ENCODE measurements at regions not wholly inside any gene's neighbourhood (a gene's known extent, or its start where the extent isn't known, plus 50 kb on each side); places are given as distances from the start of the nearest gene placed in this dataset.

- intact Hi-C loops (cut with micrococcal nuclease; ENCODE audit: unreplicated experiment): no loop called here
- ChIA-PET CTCF (no interaction called here), POLR2A (no interaction called here)
- BruUV-seq (replicated peaks): no TSS peak
- H3K36me3 ChIP-seq (ENCODE audit: control insufficient read depth, insufficient read depth, low read length): no peaks in the 10 kb centered on the region
- H3K4me1 ChIP-seq (ENCODE audit: control insufficient read depth, insufficient read depth, low read length): no peaks in the 10 kb centered on the region
- DNase-seq (ENCODE audit: low read depth, low spot score) (no peak), ATAC-seq (no peak)
- in situ Hi-C loops (cut with HindIII; ENCODE audit: low pct_unique_long_range_greater_than_20kb, low sequenced_read_pairs): no loop called here
- H3K27ac ChIP-seq (ENCODE audit: low read length): no peak overlapping the region
- H3K4me3 ChIP-seq (ENCODE audit: low read depth in 2 of 2, low read length in 2 of 2): no peak overlapping the region
- no peak for TF ChIP-seq SIN3A (IDR thresholded peaks at IDR 0.05; ENCODE audit: borderline replicate concordance, insufficient read depth, low read depth, low read length)
- TF ChIP-seq REST (IDR thresholded peaks at IDR 0.05; ENCODE audit: insufficient read depth in 1 of 2, low read depth in 2 of 2, low read length in 1 of 2): no peak
- no peak for TF ChIP-seq TCF7L2 (IDR thresholded peaks at IDR 0.05; ENCODE audit: low read depth, low read length)
- TF ChIP-seq POLR2AphosphoS5 (IDR thresholded peaks at IDR 0.05; ENCODE audit: low read depth, low read length): no peak
- no peak for TF ChIP-seq CTCF (IDR thresholded peaks at IDR 0.05)
- H3K27me3 ChIP-seq (ENCODE audit: control insufficient read depth, insufficient read depth, low read length): no peaks in the 10 kb centered on the region
- H3K9me3 ChIP-seq (ENCODE audit: control insufficient read depth, insufficient read depth, low read depth, low read length): no peaks in the 10 kb centered on the region
Observed at GRCh38 chr16:73275024-73275423, 227.1 kb upstream of the ZFHX3 start.

GRCh38 chr16:73274140-73274539 is 226.2 kb upstream of the ZFHX3 start:
- no peak for DNase-seq (ENCODE audit: low read depth, low spot score)
- no peak for ATAC-seq
- in situ Hi-C loops (cut with HindIII; ENCODE audit: low pct_unique_long_range_greater_than_20kb, low sequenced_read_pairs): no loop called here

More at GRCh38 chr16:73274140-73274539, 226.2 kb upstream of the ZFHX3 start:
- Histone ChIP-seq H3K36me3 (ENCODE audit: control insufficient read depth, insufficient read depth, low read length) (no peaks in the 10 kb centered on the region), H3K9me3 (ENCODE audit: control insufficient read depth, insufficient read depth, low read depth, low read length) (no peaks in the 10 kb centered on the region), H3K4me1 (ENCODE audit: control insufficient read depth, insufficient read depth, low read length) (no peaks in the 10 kb centered on the region), H3K27me3 (ENCODE audit: control insufficient read depth, insufficient read depth, low read length) (no peaks in the 10 kb centered on the region), H3K4me3 (ENCODE audit: low read depth in 2 of 2, low read length in 2 of 2) (no peak overlapping the region), H3K27ac (ENCODE audit: low read length) (no peak overlapping the region)
- ChIA-PET POLR2A (no interaction called here), CTCF (no interaction called here)
- intact Hi-C loops (cut with micrococcal nuclease; ENCODE audit: unreplicated experiment): no loop called here
- BruUV-seq (replicated peaks): no TSS peak
- TF ChIP-seq TCF7L2 (IDR thresholded peaks at IDR 0.05; ENCODE audit: low read depth, low read length): no peak
- TF ChIP-seq POLR2AphosphoS5 (IDR thresholded peaks at IDR 0.05; ENCODE audit: low read depth, low read length): no peak
- no peak for TF ChIP-seq SIN3A (IDR thresholded peaks at IDR 0.05; ENCODE audit: borderline replicate concordance, insufficient read depth, low read depth, low read length)
- TF ChIP-seq REST (IDR thresholded peaks at IDR 0.05; ENCODE audit: insufficient read depth in 1 of 2, low read depth in 2 of 2, low read length in 1 of 2): no peak
- no peak for TF ChIP-seq CTCF (IDR thresholded peaks at IDR 0.05)

Measured in Panc1 (cell line).